Left ventricle myocardium superior (tissue), 1 donor: ENCODE measurements at regions not wholly inside any gene's neighbourhood (a gene's known extent, or its start where the extent isn't known, plus 50 kb on each side); places are given as distances from the start of the nearest gene placed in this dataset.

Experiments used
- ATAC-seq: fragments of 200-7000 bp; cut with Tn5 transposase; one replicate; pipeline ENCODE4 v1.9.1; 2020; ENCODE audit warnings: mild to moderate bottlenecking, moderate library complexity
- DNase-seq: peaks from one replicate; pipeline ENCODE4 v3.0.0-alpha.2; 2020
- intact Hi-C: fragments of 100-400 bp; cut with micrococcal nuclease; formaldehyde crosslinking; loops from one replicate; pipeline ENCODE4 v1.11.0; 2022
- donor health status: DM: no; HTN: yes; CAD: no; lungs with severe emphysema.

DNA sequence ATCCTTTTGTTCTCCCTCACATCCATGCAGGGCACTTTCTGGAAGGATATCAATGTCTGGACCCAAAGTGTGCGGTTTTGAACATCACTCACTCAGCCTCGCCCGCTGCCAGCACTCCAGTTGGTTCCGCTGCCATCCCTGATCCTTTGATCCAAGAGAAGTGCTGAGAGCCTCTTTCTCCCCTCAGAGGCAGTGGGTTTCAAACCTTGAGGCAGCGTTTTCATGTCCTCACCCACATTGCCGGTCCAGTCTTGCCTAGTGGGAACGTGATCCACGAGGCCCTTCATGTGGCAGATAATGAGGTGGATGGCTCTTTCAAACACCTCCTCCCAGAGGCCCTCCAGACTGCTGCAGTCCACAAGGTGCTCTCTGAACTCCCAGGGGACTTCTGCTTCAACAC is 122.2 kb downstream of the ACTL8 start:
- intact Hi-C loops: no loop called here
- ATAC-seq (no peak), DNase-seq (no peak)

DNA sequence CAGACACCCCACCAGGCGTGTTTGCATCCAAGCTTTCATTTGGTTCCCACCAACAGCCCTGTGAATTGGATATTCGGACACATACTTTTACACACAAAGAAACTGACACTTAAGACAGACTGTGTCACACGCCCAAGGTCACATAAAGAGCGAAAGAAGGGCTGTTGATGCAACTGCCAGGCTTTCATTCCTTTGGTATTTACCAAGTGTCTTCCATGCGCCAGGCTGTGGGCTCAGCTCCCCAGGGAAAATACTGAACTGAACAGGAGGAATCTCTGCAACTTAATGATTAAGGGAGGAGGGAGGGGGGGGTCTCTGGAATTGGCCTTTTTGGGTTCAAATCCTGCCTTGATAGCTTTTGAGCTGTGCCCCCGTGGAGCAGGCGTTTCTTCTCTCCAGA is 122.8 kb downstream of the ACTL8 start:
- no peak for ATAC-seq
- DNase-seq: no peak
- intact Hi-C loops: no loop called here

DNA sequence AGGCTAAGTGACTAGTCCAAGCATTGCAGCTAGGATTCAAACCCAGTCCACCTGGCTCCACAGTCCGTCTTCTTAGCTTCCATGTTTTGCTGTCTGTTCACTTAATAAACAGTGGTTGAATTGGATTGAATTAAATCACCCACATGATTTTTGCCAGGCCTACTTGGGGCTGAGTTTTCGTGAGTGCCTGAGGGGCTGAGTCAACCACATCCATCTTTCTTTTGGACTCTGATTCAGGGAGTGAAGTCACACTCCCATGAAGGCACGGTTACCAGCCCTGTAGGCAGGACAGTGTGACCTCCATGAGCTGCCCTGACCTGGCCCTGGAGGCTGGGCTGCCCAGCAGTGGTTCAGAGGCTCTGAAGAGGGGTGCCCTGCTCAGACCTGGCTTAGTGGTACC is 123.7 kb downstream of the ACTL8 start:
- DNase-seq (no peak), ATAC-seq (peak; percentile 8)
- intact Hi-C loops: no loop called here

DNA sequence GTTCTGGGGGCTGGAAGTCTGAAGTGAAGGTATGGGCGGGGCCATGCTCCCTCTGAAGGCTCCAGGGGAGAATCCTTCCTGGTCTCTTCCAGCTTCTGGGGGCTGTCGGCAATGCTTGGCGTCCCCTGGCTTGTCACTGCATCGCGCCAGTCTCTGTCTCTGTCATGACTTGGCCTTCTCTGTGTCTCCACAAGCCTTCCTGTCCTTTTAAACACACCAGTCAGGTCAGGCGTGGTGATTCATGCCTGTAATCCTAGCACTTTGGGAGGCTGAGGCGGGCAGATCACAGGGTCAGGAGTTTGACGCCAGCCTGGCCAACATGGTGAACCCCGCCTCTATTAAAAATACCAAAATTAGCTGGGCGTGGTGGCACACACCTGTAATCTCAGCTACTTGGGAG is 125.3 kb downstream of the ACTL8 start:
- DNase-seq: no peak
- ATAC-seq: no peak
- intact Hi-C loops: no loop called here

DNA sequence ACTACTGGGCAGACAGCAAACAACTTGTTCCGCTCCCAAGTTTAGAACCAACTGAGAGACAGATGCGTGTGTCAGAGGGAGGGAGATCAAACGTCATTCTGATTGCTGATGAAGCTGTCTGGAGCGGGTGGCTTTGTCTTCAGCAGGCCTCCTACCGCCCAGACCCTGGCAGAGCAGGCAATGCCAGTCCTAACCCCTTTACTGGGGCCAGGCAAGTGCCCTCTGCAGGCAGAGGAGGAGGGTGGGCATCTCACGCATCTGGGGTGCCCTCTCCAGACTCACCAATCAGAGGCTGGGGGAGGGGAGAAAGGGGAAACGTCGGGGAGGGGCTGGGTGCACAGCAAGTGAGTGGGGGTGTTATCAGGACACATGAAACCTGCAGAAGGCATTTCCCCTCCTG is 126.6 kb downstream of the ACTL8 start:
- no peak for DNase-seq
- intact Hi-C loops: no loop called here
- peak; percentile 83 for ATAC-seq

DNA sequence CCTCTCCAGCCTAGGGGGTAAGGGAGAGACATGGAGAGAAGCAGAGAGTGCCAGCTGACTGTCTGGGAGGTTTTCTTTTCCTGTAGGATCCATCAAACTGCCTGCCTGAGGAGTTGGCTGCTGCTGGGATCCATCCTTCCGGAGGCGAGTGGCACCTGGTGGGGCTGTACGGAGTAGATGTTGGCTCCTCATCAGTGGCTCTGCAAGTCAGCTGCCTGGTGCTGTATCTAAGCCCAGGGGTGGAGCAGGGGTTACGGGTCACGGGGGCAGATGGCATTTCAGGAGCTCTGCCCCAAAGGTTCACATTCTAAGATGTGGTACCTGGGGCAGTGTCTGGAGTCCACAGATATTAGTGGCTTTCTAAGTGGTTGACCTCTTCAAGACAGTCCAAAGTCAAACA is 128.0 kb downstream of the ACTL8 start:
- ATAC-seq (no peak), DNase-seq (no peak)
- intact Hi-C loops: no loop called here

DNA sequence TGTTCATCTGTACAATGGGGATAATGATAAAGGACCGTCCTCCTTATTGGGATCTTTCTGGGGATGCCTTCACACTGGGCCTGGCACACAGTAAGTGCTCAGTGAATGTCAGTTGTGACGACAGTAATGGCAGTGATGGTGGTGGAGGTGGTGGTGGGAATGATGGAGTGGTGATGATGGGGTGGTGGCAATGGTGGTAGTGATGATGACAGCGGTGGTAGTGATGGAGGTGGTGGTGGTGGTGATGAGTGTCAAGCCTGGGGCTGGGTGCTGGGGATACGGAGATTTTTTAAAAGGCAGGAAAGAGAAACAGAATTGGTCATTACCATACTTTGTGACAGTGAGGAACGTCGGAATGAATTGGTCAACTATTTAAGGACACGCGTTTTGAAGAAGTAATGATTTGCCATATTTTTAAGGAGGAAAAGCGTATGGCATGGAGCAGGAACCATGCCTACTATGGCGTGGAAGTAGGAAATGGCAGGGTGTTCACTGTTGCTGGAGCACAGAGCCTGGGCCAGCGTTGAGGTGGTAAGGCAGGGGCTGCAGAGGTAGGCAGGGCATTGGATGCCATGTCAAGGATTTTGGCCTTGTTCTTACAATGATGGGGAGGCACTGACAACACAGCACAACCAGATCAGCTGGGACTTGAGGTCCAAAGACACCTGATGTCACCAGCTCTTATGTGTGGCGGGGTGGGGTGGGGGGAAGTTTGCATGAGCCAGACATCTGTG is 128.7 kb downstream of the ACTL8 start:
- intact Hi-C loops: no loop called here
- DNase-seq: no peak
- no peak for ATAC-seq

DNA sequence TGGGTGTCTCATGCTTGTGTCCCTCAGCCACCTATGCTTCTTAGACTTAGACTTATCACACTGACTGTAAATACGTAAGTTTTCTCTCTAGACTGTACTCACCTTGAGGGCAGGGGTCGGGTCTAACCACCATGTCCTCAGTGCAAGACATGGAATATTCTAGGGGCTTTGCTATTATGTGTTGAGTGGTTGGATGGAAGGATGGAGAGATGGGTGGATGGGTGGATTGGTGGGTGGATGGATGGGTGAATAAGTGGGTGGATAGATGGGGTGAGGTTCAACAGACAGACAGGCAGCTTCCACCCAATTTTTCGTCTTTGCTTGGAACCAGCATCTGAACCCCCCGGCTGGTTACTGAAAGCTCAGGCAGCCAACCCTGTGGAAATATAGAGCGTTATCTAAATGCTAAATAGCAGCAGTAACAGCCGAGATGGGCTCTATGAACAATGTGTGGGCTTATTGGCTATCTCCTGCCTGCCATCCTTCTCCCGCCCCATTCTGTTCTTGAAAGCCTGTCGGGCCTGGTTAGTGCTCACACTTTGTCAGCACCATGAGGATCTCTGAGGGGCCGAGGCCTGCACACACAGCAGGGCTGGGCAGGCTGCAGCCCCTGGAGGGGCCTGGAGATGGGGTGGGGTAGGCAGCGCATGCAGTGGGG is 130.7 kb downstream of the ACTL8 start:
- DNase-seq (no peak), ATAC-seq (no peak)
- intact Hi-C loops: no loop called here

DNA sequence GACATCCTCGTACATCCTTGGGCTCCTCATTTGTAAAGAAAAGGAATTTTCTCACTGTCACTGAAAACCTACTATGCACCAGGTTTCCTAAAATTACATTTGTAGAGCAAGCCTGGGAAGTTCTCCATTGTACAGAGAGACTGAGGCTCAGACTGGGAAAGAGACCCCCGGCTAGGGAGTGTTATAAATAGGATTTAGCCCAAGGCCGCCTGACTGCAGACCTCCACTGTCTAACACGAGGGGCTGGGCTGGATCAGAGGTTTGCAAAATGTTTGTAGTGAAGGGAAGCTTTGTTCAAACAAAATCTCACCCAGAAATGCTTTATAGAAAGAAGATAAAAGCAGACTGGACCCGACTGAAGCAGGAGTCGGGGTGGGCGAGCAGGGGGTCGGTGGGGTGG is 131.3 kb downstream of the ACTL8 start:
- no peak for DNase-seq
- intact Hi-C loops: no loop called here
- no peak for ATAC-seq

DNA sequence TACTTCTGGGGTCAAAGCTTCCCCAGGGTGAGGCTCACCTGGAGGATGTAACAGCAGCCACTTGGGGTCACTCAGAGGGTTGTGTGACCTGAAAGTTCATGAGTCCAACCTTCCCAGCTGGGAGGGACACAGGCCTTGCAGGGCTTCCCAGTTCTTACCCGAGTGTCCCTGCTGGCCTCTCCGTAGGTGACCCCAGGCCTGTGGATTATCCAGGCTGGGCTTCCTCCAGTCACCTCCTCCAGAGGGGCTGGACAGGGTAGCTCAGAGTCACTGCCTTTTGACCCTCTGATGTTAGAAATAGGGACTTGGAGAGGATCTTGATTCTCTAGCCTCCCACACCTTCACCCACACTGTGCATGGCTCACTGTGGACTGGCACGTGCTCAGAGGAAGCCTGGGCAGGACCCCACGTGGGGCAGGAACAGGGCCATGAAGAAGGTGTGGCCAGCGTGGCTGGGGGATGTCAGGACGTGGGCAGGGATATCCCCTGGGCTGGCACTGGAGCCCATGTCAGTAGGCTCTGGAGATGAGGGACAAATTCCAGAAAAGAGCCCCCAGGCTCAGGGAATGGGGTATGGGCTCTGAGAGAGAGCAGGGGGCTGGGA is 131.8 kb downstream of the ACTL8 start:
- intact Hi-C loops: no loop called here
- ATAC-seq (no peak), DNase-seq (no peak)

DNA sequence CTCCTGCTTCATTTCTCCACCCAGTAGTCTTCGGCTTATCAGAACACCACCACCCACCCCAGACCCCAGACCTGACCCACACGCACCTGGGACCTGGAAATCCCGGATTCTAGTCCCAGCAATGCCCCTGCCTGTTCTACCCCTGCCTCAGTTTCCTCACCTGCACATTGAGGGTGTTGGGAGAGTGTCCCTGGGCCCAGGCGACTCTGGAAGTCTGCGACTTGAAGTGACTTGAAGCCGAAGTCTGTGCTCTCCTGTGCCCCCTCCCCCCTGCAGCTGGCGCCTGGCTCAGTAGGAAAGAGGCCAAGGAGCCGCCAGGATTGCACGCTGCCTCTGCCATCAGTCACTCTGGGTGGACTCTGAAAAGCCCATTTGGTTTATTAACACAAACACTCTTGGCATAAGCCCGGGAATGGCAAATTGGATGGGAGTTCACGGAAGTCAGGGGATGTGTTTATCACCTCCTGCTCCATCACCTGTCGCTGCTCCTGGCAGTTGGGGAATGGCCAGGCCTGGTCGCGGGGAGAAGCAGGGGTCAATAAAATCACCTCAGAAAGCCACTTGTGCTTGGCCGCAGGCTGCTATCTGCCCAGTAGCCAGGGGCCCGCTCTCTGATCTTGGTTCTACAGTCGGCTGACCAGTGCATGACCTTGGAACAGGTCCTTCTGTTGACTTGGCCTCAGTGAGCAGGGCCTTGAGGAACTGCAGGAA is 132.7 kb downstream of the ACTL8 start:
- intact Hi-C loops: no loop called here
- ATAC-seq (no peak), DNase-seq (no peak)

DNA sequence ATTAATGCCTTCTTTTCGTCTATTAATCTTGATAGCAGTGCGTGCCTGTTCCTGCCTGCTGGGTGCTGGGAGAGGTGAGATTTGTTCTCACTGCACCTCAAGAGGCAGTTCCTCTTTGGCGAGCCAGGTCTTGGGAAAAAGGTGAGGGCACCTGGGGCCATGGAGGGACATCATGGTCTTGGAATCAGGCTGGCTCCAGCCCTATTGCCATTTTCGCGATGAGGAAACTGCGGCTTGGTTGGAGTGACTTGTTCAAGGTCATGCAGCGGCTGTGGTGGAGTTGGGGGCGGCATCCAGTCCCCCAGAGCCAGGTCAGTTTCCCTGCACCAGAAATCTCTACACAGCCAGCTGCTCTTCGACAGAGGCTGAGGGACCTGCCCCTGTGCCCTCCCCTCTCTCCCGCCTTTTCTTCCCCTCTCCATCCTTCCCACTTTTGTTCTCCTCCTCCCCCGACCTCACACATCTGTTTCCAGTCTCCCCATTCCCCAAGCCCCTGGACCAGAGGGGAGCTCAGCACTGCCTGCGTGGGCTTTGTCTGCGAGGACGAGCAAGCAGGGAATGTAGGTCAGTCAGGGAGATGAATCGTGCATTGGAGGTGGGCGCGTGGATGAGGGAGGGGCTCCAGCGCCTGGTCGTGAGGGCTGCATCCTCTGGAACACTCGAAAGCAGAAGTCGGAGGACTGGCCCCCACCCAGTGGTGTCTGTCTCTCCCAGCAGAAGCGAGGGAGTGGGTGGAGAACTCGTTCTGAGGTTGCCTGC is 135.1 kb downstream of the ACTL8 start:
- intact Hi-C loops: no loop called here
- no peak for DNase-seq

DNA sequence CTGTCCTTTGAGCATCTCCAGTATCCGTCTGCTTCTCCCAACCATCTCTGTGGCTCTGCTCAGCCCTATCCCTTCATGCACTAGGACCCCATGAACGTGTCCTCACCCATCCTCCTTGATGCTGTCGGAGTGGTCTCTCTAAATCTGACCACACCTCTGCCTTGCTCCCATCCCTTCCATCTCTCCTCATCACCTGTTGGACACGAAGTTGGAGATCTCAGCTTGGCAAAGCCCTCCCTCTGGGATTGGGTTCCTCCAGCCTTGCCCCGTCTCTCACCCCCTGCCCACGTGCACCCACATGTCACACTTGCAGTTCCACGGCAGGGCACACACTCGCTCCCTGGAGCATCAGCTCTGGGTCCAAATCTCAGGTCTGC is 135.7 kb downstream of the ACTL8 start:
- DNase-seq (no peak), ATAC-seq (no peak)
- intact Hi-C loops: no loop called here

More for the DNA sequence above, 135.1 kb downstream of the ACTL8 start:
- ATAC-seq: no peak

DNA sequence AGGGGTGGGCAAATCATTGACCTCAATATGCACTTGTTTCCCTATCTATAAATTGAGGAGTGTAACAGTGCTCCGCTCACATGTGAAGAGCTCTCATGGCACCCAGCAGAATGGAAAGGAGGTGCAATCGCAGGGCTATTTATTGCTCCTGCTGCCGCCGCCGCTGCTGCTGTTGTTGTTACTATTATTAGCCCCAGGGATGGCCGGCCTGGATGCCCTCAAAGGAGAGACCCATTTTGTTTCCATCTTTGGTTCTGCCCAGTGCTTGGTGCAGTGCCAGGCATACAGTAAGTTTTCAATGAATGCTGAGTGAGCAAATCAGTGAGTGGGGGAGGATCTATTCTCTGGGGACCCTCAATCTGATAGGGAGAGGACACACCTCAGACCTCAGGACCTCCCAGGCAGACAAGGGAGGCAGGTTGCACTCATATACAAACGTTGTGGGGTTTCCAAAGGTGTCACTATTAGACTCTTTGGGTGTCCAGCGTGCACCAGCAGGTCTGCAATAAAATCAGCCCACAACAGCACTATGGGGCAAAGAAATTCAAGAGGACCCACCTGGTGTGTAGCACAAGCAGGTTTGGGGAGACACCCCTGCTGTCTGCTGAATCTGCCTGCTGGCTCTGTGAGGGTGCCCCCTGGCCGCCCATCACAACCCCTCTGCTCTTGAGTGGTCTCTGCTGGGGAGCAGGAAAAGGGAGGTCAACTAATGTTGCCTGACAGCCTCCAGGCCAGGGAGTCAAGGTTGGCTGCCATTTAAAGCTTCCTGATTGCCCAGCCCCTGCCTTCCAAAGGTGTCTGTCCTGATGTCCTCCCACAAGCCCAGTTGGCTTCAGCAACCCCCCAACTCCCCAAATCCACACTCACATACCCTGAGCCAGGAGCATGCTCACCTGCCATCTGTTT is 136.3 kb downstream of the ACTL8 start:
- DNase-seq (peak; percentile 81), ATAC-seq (peak; percentile 86)
- intact Hi-C loops: no loop called here

DNA sequence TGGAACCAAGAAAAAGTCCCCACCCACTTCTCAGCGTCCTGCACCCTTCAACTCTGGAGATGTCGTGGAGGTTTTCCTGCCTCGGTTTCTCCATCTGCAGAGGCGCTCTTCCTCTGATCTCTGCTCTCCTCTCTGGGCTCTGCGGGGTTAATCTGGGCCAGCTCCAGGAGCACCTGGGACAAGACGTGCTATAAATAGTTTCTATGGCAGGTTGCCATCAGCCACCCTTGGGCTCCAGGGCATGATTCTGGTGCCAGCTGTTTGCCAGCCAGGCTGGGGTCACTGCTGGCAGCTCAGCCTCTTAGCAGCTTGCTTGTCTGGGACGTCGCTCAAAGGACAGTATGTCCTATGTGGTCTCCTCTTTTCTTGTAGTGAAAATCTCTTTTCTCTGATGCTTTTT is 137.1 kb downstream of the ACTL8 start:
- ATAC-seq (peak; percentile 88), DNase-seq (peak; percentile 82)
- intact Hi-C loops: no loop called here

DNA sequence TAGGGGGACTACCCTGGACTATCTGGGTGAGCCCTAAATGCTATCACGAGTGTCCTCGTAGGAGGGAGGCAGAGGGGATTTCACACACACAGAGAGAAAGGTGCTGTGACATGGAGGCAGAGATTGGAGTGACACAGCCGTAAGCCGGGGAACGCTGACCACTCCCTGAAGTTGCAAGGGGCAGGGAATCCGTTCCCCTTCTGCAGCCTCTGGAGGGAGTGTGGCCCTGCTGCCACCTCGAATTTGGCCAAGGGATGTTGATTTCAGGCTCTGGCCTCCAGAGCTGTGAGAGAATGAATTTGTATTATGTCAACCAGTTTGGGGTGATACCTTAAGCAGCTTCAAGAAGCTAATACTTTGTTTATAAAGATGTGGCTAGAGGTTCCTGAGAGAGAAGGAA is 137.7 kb downstream of the ACTL8 start:
- intact Hi-C loops: no loop called here
- DNase-seq: no peak
- no peak for ATAC-seq

DNA sequence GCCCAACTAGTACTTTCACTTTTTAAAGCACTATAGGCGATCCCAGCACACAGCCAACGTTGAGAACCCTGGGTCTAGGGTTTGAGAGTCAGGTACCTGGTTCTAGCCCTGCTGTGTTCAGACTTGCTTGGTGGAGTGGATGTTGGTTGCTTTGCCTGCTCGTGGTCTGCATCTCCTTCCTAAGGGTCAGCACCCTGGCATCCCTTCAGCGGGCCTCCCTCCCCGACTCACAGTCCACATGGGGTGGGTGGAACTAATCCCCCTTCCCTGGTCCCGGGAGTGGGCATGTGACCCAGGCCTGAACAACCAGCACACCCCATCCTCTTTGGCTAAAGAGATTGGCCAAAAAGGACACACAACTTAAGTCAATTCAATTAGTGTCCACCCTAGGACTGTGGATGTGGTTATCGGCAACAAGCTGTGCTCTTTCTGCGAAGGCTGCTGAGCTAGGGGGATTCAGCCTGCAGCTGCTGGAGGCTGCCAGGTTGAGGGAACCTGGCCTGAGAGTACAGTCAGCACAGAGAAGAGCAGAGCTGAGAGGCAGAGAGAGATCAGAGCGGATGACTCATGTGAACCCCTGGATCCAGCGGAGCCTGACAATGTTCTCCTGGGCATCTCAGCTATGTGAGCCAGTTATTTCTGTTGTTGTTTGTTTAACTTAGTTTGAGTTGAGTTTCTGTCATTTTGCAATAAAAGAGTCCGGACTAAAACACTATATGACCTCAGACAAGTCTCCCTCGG is 138.9 kb downstream of the ACTL8 start:
- DNase-seq: no peak
- intact Hi-C loops: no loop called here
- no peak for ATAC-seq

DNA sequence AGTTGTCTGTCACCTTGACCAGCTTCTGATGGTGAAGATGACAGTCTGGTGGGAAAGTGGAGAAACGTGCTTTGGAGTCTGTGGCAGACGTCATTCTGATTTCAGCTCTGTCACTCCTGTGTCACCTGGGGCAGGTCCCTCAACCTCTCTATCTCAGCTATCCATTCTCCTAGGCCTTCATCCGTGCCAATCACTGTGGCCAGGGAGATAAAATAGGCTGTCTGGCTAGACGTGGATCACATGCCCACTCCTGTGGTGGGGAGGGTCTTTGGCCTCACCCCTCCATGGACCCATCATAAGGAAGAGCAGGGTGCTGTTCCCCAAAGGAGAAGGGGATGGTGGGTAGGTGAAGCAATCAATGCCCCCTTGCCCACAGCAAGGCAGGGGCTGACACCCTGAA is 140.3 kb downstream of the ACTL8 start:
- intact Hi-C loops: no loop called here
- ATAC-seq (no peak), DNase-seq (no peak)
